Omental fat pad (tissue), 3 donors: ENCODE measurements at regions not wholly inside any gene's neighbourhood (a gene's known extent, or its start where the extent isn't known, plus 50 kb on each side); places are given as distances from the start of the nearest gene placed in this dataset.
"Not testable (repeated sequence)": the region's sequence is repeated elsewhere in the genome, so short reads cannot be mapped to it uniquely, and the experiment has no call there.

Experiments
- ATAC-seq: fragments of 150-250 bp; one replicate; pipeline ENCODE4 v1.9.1; 2016; ENCODE audit warnings: mild to moderate bottlenecking, moderate library complexity; ENCODE audit not compliant: low FRiP score
- DNase-seq: peaks from one replicate; pipeline ENCODE4 v3.0.0-alpha.2; 2019; ENCODE audit warnings: low spot score
- CTCF ChIP-seq, 3 donors: fragments of 450-650 bp; IDR thresholded peaks; one replicate each; pipeline ENCODE4 v1.5.1; 2016 to 2017; ENCODE audit warnings: antibody characterized with exemption in 3 of 3, mild to moderate bottlenecking in 3 of 3, moderate library complexity in 2 of 3

- ATAC-seq (no peak), DNase-seq (no peak)
- no peak for TF ChIP-seq CTCF (IDR thresholded peaks at IDR 0.05)
Measured at GRCh38 chr11:23789200-23789853, 707.5 kb upstream of the LUZP2 start.

GRCh38 chr11:23789938-23790371, 706.9 kb upstream of the LUZP2 start:
- ATAC-seq (no peak), DNase-seq (no peak)
- TF ChIP-seq CTCF (IDR thresholded peaks at IDR 0.05) = no peak

DNA sequence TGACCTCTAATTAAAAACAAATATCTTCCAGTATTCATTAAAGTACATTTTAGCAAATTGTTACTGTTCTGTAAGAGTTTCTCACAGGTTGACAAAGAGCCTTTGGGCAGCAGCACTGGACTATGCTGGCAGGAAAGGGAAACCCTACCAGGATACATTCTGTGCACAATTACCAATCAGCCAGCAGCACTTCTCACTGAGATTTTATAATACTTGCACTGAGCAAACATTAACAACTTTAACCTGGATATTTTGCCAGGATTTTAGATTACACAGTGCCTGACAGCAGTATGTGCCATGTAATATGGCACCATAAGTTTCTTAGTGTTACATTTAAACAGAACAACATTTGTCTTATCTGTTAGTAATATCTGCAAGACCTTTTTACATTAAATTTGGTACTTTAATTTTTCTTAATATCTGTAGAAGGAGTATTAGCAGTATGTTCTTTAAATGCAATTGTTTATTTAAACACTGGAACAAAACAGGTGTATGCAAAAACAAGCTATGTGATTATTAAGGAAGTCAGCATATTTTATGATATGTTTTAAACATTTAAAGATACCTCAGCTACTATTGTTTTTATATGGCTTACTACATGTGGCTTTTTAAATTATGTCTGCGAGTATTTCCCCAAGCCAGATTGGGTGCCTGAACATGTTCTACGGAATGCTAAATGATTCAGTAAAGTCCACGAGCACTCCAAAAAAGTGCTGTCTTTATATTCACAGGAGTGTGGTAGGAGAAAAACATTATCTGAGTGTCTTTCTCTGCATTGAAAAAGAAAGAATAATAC, 699.0 kb upstream of the LUZP2 start:
- ATAC-seq (no peak), DNase-seq (no peak)
- TF ChIP-seq CTCF (IDR thresholded peaks at IDR 0.05) = no peak

DNA sequence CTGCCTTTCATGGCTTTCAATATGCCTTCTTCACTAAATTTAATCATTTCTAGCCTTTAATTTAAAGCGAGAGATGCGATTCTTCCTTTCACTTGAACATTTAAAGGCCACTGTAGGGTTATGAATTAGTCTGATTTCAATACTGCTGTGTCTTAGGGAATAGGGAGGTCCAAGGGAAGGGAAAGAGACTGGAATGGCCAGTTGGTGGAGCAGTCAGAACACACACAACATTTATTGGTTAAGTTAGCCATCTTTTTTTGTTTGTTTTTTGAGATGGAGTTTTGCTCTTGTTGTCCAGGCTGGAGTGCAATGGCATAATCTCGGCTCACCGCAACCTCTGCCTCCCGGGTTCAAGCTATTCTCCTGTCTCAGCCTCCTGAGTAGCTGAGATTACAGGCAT, 662.5 kb upstream of the LUZP2 start:
- not testable (repeated sequence) for DNase-seq, ATAC-seq

DNA sequence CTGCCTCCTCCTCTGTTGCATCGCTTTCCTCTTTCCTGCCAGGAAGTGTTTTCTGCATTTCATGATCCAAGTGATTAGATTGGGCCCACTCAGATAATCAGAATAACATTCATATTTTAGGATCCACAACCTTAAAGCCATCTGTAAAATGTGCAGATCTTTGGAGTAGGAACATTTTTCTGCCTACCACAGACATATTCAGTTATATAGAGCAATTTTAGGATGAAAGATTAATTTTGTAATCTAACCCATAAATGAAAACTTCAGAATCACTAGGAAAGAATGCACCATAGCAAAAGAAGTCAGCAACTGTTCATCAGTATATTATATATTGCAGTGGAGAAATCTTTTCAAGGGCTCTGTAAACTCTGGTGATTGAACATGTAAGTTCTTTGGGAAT, 659.9 kb upstream of the LUZP2 start:
- TF ChIP-seq CTCF (IDR thresholded peaks at IDR 0.05) = no peak
- ATAC-seq = no peak
- no peak for DNase-seq

- no peak for TF ChIP-seq CTCF (IDR thresholded peaks at IDR 0.05)
- DNase-seq = no peak
- no peak for ATAC-seq
Measured at GRCh38 chr11:23840872-23841271, 656.0 kb upstream of the LUZP2 start.

GRCh38 chr11:23846902-23847422, 649.9 kb upstream of the LUZP2 start:
- DNase-seq = no peak
- no peak for ATAC-seq
- TF ChIP-seq CTCF (IDR thresholded peaks at IDR 0.05) = no peak
